ENCODE measurements at regions not wholly inside any gene's neighbourhood (a gene's known extent, or its start where the extent isn't known, plus 50 kb on each side); places are given as distances from the start of the nearest gene placed in this dataset.
"Not testable (repeated sequence)": the region's sequence is repeated elsewhere in the genome, so short reads cannot be mapped to it uniquely, and the experiment has no call there.

GRCh38 chr20:30728271-30728885 is 529.1 kb upstream of the DEFB115 start:
- not testable (repeated sequence) for TF ChIP-seq CTCF, POLR2A, POLR2AphosphoS5 (IDR thresholded peaks at IDR 0.05)
